ENCODE measurements at regions not wholly inside any gene's neighbourhood (a gene's known extent, or its start where the extent isn't known, plus 50 kb on each side); places are given as distances from the start of the nearest gene placed in this dataset.

- TF ChIP-seq CTCF (IDR thresholded peaks at IDR 0.05) (peak in 4 of 7 experiments; percentile 16 to 33 (median 27)), POLR2A (IDR thresholded peaks at IDR 0.05) (peak in 2 of 3 donors; percentile 9 to 27)
Observed at GRCh38 chr10:28939281-28940157, 262.2 kb downstream of the BAMBI start.
